ENCODE measurements at regions not wholly inside any gene's neighbourhood (a gene's known extent, or its start where the extent isn't known, plus 50 kb on each side); places are given as distances from the start of the nearest gene placed in this dataset.
A peak's percentile ranks its signal among the peaks of the same experiment; 100 is the strongest.

GRCh38 chr10:111439034-111439842 is 362.4 kb downstream of the ADRA2A start:
- TF ChIP-seq, protein P1, sequence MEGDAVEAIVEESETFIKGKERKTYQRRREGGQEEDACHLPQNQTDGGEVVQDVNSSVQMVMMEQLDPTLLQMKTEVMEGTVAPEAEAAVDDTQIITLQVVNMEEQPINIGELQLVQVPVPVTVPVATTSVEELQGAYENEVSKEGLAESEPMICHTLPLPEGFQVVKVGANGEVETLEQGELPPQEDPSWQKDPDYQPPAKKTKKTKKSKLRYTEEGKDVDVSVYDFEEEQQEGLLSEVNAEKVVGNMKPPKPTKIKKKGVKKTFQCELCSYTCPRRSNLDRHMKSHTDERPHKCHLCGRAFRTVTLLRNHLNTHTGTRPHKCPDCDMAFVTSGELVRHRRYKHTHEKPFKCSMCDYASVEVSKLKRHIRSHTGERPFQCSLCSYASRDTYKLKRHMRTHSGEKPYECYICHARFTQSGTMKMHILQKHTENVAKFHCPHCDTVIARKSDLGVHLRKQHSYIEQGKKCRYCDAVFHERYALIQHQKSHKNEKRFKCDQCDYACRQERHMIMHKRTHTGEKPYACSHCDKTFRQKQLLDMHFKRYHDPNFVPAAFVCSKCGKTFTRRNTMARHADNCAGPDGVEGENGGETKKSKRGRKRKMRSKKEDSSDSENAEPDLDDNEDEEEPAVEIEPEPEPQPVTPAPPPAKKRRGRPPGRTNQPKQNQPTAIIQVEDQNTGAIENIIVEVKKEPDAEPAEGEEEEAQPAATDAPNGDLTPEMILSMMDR (conservative IDR thresholded peaks at IDR 0.05; ENCODE audit: low read depth in 2 of 2) = no peak
- Histone ChIP-seq H3K79me2 (replicated peaks; ENCODE audit: insufficient read depth) (no peaks in the 10 kb centered on the region), H3K27ac (ENCODE audit: low read depth) (no peak overlapping the region), H3K36me3 (ENCODE audit: insufficient read depth) (no peaks in the 10 kb centered on the region), H3K4me2 (no peak overlapping the region), H3K27me3 (ENCODE audit: insufficient read depth) (no peaks in the 10 kb centered on the region), H3K4me1 (ENCODE audit: insufficient read depth) (no peaks in the 10 kb centered on the region), H3K4me3 (no peak overlapping the region), H3K9me2 (ENCODE audit: insufficient read depth) (peaks cover 12% of the 10 kb centered on the region; the same call in 1 of the 2 replicates), H4K20me1 (replicated peaks; ENCODE audit: insufficient read depth) (no peaks in the 10 kb centered on the region), H2AFZ (no peak overlapping the region), H3F3A (replicated peaks; ENCODE audit: low read depth) (no peaks in the 10 kb centered on the region)
- Mint-ChIP-seq H3K27ac (no peak overlapping the region), H3K4me1 (no peaks in the 10 kb centered on the region), H3K4me3 (no peak overlapping the region), H3K9me3 (no peaks in the 10 kb centered on the region; the same call in 1 of the 3 replicates), H3K36me3 (ENCODE audit: low read depth) (no peaks in the 10 kb centered on the region), H3K27me3 (ENCODE audit: insufficient read depth, low read depth, poor library complexity) (peaks cover 5% of the 10 kb centered on the region)
- no peak for ATAC-seq
- no peak for DNase-seq (ENCODE audit: low spot score)

DNA sequence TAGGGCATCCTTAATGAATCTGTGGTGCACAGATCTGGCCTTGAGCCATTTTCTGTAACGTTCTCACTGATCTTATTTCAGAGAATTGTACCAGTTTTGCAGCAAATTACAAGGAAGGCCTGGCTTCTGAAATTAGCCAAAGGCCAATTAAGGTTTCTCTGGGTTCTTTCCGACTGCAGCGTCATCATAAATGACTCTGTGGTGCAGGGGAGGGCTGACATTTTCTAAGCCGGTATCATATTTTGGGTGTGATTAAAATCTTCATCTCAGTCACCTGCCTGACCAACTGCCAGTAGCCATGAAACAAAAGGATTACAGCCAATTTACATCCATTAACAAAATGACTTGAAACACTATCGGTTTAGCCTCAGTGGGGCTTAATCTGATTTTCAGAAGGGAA is 363.7 kb downstream of the ADRA2A start:
- no peaks in the 10 kb centered on the region for H3K36me3 Mint-ChIP-seq (ENCODE audit: low read depth)
- H3K4me3 Mint-ChIP-seq = no peak overlapping the region
- H3K79me2 ChIP-seq (replicated peaks; ENCODE audit: insufficient read depth) = no peaks in the 10 kb centered on the region
- no peak for TF ChIP-seq NANOG (IDR thresholded peaks at IDR 0.05; ENCODE audit: borderline replicate concordance)
- no peak for TF ChIP-seq ZNF114 (CRISPR knock-in tag; IDR thresholded peaks at IDR 0.05)
- no peak for TF ChIP-seq JUNB (IDR thresholded peaks at IDR 0.05; ENCODE audit: unreplicated experiment)
- TF ChIP-seq REST (IDR thresholded peaks at IDR 0.05; ENCODE audit: unreplicated experiment) = no peak
- TF ChIP-seq, protein P2, sequence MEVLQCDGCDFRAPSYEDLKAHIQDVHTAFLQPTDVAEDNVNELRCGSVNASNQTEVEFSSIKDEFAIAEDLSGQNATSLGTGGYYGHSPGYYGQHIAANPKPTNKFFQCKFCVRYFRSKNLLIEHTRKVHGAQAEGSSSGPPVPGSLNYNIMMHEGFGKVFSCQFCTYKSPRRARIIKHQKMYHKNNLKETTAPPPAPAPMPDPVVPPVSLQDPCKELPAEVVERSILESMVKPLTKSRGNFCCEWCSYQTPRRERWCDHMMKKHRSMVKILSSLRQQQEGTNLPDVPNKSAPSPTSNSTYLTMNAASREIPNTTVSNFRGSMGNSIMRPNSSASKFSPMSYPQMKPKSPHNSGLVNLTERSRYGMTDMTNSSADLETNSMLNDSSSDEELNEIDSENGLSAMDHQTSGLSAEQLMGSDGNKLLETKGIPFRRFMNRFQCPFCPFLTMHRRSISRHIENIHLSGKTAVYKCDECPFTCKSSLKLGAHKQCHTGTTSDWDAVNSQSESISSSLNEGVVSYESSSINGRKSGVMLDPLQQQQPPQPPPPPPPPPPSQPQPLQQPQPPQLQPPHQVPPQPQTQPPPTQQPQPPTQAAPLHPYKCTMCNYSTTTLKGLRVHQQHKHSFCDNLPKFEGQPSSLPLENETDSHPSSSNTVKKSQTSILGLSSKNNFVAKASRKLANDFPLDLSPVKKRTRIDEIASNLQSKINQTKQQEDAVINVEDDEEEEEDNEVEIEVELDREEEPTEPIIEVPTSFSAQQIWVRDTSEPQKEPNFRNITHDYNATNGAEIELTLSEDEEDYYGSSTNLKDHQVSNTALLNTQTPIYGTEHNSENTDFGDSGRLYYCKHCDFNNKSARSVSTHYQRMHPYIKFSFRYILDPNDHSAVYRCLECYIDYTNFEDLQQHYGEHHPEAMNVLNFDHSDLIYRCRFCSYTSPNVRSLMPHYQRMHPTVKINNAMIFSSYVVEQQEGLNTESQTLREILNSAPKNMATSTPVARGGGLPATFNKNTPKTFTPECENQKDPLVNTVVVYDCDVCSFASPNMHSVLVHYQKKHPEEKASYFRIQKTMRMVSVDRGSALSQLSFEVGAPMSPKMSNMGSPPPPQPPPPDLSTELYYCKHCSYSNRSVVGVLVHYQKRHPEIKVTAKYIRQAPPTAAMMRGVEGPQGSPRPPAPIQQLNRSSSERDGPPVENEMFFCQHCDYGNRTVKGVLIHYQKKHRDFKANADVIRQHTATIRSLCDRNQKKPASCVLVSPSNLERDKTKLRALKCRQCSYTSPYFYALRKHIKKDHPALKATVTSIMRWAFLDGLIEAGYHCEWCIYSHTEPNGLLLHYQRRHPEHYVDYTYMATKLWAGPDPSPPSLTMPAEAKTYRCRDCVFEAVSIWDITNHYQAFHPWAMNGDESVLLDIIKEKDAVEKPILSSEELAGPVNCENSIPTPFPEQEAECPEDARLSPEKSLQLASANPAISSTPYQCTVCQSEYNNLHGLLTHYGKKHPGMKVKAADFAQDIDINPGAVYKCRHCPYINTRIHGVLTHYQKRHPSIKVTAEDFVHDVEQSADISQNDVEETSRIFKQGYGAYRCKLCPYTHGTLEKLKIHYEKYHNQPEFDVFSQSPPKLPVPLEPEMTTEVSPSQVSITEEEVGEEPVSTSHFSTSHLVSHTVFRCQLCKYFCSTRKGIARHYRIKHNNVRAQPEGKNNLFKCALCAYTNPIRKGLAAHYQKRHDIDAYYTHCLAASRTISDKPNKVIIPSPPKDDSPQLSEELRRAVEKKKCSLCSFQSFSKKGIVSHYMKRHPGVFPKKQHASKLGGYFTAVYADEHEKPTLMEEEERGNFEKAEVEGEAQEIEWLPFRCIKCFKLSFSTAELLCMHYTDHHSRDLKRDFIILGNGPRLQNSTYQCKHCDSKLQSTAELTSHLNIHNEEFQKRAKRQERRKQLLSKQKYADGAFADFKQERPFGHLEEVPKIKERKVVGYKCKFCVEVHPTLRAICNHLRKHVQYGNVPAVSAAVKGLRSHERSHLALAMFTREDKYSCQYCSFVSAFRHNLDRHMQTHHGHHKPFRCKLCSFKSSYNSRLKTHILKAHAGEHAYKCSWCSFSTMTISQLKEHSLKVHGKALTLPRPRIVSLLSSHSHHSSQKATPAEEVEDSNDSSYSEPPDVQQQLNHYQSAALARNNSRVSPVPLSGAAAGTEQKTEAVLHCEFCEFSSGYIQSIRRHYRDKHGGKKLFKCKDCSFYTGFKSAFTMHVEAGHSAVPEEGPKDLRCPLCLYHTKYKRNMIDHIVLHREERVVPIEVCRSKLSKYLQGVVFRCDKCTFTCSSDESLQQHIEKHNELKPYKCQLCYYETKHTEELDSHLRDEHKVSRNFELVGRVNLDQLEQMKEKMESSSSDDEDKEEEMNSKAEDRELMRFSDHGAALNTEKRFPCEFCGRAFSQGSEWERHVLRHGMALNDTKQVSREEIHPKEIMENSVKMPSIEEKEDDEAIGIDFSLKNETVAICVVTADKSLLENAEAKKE (CRISPR knock-in tag; IDR thresholded peaks at IDR 0.05) = no peak
- no peak for TF ChIP-seq STAT1 (IDR thresholded peaks at IDR 0.05; ENCODE audit: unreplicated experiment)
- no peak for TF ChIP-seq ETS1 (IDR thresholded peaks at IDR 0.05)

More for the DNA sequence above, 363.7 kb downstream of the ADRA2A start:
- Histone ChIP-seq H2AFZ (peak overlapping the region; percentile 43; the same call in 1 of the 2 replicates), H3K36me3 (ENCODE audit: insufficient read depth) (no peaks in the 10 kb centered on the region), H4K20me1 (replicated peaks; ENCODE audit: insufficient read depth) (no peaks in the 10 kb centered on the region), H3K4me3 (no peak overlapping the region), H3F3A (replicated peaks; ENCODE audit: low read depth) (no peaks in the 10 kb centered on the region), H3K4me1 (ENCODE audit: insufficient read depth) (no peaks in the 10 kb centered on the region), H3K27ac (ENCODE audit: low read depth) (no peak overlapping the region), H3K27me3 (ENCODE audit: insufficient read depth) (no peaks in the 10 kb centered on the region), H3K4me2 (no peak overlapping the region), H3K9me2 (ENCODE audit: insufficient read depth) (peaks cover 12% of the 10 kb centered on the region; the same call in 1 of the 2 replicates)
- Mint-ChIP-seq H3K27me3 (ENCODE audit: insufficient read depth, low read depth, poor library complexity) (peaks cover 3% of the 10 kb centered on the region), H3K9me3 (no peaks in the 10 kb centered on the region; the same call in 1 of the 3 replicates), H3K27ac (no peak overlapping the region), H3K4me1 (no peaks in the 10 kb centered on the region)
- ATAC-seq (no peak), DNase-seq (ENCODE audit: low spot score) (no peak)
